HG03175 (cell line): ENCODE measurements at regions not wholly inside any gene's neighbourhood (a gene's known extent, or its start where the extent isn't known, plus 50 kb on each side); places are given as distances from the start of the nearest gene placed in this dataset.

Experiments
- ATAC-seq: cut with Tn5 transposase; IDR thresholded peaks from one replicate; pipeline ENCODE4 v1.9.1; 2021; ENCODE audit warnings: mild to moderate bottlenecking, moderate library complexity; ENCODE audit not compliant: unreplicated experiment

- ATAC-seq = no peak
These were observed 220.5 kb upstream of the XYLT1 start for GRCh38 chr16:17691106-17691898.

- ATAC-seq = no peak
These were observed 214.7 kb upstream of the XYLT1 start for GRCh38 chr16:17685447-17685846.

- ATAC-seq = no peak
These were observed 212.5 kb upstream of the XYLT1 start for GRCh38 chr16:17683281-17683680.

- no peak for ATAC-seq
These were observed 205.4 kb upstream of the XYLT1 start for GRCh38 chr16:17676171-17676570.

- no peak for ATAC-seq
These were observed 197.6 kb upstream of the XYLT1 start for GRCh38 chr16:17668386-17668785.

- ATAC-seq = no peak
These were observed 195.5 kb upstream of the XYLT1 start for GRCh38 chr16:17666293-17666692.

- no peak for ATAC-seq
These were observed 188.1 kb upstream of the XYLT1 start for GRCh38 chr16:17658881-17659280.

- no peak for ATAC-seq
These were observed 186.3 kb upstream of the XYLT1 start for GRCh38 chr16:17657045-17657444.

- no peak for ATAC-seq
These were observed 183.8 kb upstream of the XYLT1 start for GRCh38 chr16:17654571-17654970.

GRCh38 chr16:17654142-17654541 is 183.4 kb upstream of the XYLT1 start:
- no peak for ATAC-seq

- no peak for ATAC-seq
These were observed 177.4 kb upstream of the XYLT1 start for GRCh38 chr16:17647879-17648872.

GRCh38 chr16:17643935-17644334 is 173.2 kb upstream of the XYLT1 start:
- no peak for ATAC-seq

GRCh38 chr16:17641990-17642389 is 171.2 kb upstream of the XYLT1 start:
- ATAC-seq = no peak

GRCh38 chr16:17638134-17638533 is 167.4 kb upstream of the XYLT1 start:
- no peak for ATAC-seq

GRCh38 chr16:17635183-17635582 is 164.4 kb upstream of the XYLT1 start:
- ATAC-seq = no peak

GRCh38 chr16:17633181-17633951 is 162.6 kb upstream of the XYLT1 start:
- no peak for ATAC-seq

GRCh38 chr16:17632667-17633066 is 161.9 kb upstream of the XYLT1 start:
- ATAC-seq = no peak

GRCh38 chr16:17629936-17630335 is 159.2 kb upstream of the XYLT1 start:
- no peak for ATAC-seq

- ATAC-seq = no peak
These were observed 158.2 kb upstream of the XYLT1 start for GRCh38 chr16:17628983-17629382.

- ATAC-seq = no peak
These were observed 151.6 kb upstream of the XYLT1 start for GRCh38 chr16:17622366-17622765.

- no peak for ATAC-seq
These were observed 148.5 kb upstream of the XYLT1 start for GRCh38 chr16:17619261-17619660.
